ENCODE measurements at regions not wholly inside any gene's neighbourhood (a gene's known extent, or its start where the extent isn't known, plus 50 kb on each side); places are given as distances from the start of the nearest gene placed in this dataset.

GRCh38 chr6:26200918-26201721, 113.9 kb downstream of the HFE start:
- H4K20me1 ChIP-seq (ENCODE audit: insufficient read depth, low read length), result no peaks in the 10 kb centered on the region
- no peak for TF ChIP-seq EZH2phosphoT487 (IDR thresholded peaks at IDR 0.05; ENCODE audit: borderline replicate concordance, low read depth, low read length)
- TF ChIP-seq CTCF (conservative IDR thresholded peaks at IDR 0.05; ENCODE audit: low read length), result no peak
- peaks cover 45% of the 10 kb centered on the region for H3K4me1 ChIP-seq (ENCODE audit: insufficient read depth, low read length, poor library complexity, severe bottlenecking)
- no peaks in the 10 kb centered on the region for H3K9me3 ChIP-seq (ENCODE audit: low read length)
- H2AFZ ChIP-seq (ENCODE audit: low read length), result no peak overlapping the region
- BruUV-seq (replicated peaks), result no TSS peak
- H3K79me2 ChIP-seq (ENCODE audit: insufficient read depth, low read depth, low read length), result peaks cover 6% of the 10 kb centered on the region; the same call in 1 of the 2 replicates
- ChIA-PET CTCF (ENCODE audit: unreplicated experiment) (interaction anchor here (0.5 kb wide), 1 partner anchor 158 kb away, joined by 3 read pairs; a partner anchor contains a TSS), POLR2A (interaction anchor here (0.7 to 22.5 kb wide), 7 partner anchors 15 to 156 kb away, joined by 3 to 505 read pairs (median 4); a partner anchor contains a TSS)
- no peak overlapping the region for H3K4me3 ChIP-seq (ENCODE audit: low read depth, low read length, poor library complexity, severe bottlenecking)
- peak overlapping the region; percentile 98 for H3K4me2 ChIP-seq (ENCODE audit: low read length)
- peak; percentile 30 for DNase-seq (ENCODE audit: low spot score)
- H3K9me2 ChIP-seq (ENCODE audit: insufficient read depth, low read length), result no peaks in the 10 kb centered on the region
- peak overlapping the region; percentile 93 for H3K27ac ChIP-seq (ENCODE audit: low read depth, low read length, poor library complexity, severe bottlenecking)
- intact Hi-C loops (cut with micrococcal nuclease; ENCODE audit: unreplicated experiment), result loop anchor here (2.0 kb wide), 1 partner anchor 1670 kb away; no protein-coding TSS in a partner anchor
- H3K36me3 ChIP-seq (ENCODE audit: insufficient read depth, low read length), result peaks cover 8% of the 10 kb centered on the region

GRCh38 chr6:26202201-26202611, 115.0 kb downstream of the HFE start:
- no peaks in the 10 kb centered on the region for H3K9me2 ChIP-seq (ENCODE audit: insufficient read depth, low read length)
- H3K27ac ChIP-seq (ENCODE audit: low read depth, low read length, poor library complexity, severe bottlenecking), result peak overlapping the region; percentile 93
- H3K4me1 ChIP-seq (ENCODE audit: insufficient read depth, low read length, poor library complexity, severe bottlenecking), result peaks cover 56% of the 10 kb centered on the region
- intact Hi-C loops (cut with micrococcal nuclease; ENCODE audit: unreplicated experiment), result loop anchor here (2.0 kb wide), 1 partner anchor 931 kb away; a partner anchor contains a TSS
- ChIA-PET POLR2A (interaction anchor here (1.0 to 22.5 kb wide), 7 partner anchors 14 to 1634 kb away, joined by 3 to 505 read pairs (median 7); a partner anchor contains a TSS), CTCF (ENCODE audit: unreplicated experiment) (no interaction called here)
- no peaks in the 10 kb centered on the region for H3K36me3 ChIP-seq (ENCODE audit: insufficient read depth, low read length)
- H3K79me2 ChIP-seq (ENCODE audit: insufficient read depth, low read depth, low read length), result no peaks in the 10 kb centered on the region; the same call in 1 of the 2 replicates
- H2AFZ ChIP-seq (ENCODE audit: low read length), result no peak overlapping the region
- peak; percentile 73 for DNase-seq (ENCODE audit: low spot score)
- H4K20me1 ChIP-seq (ENCODE audit: insufficient read depth, low read length), result no peaks in the 10 kb centered on the region
- H3K4me2 ChIP-seq (ENCODE audit: low read length), result peak overlapping the region; percentile 98
- H3K9me3 ChIP-seq (ENCODE audit: low read length), result no peaks in the 10 kb centered on the region
- TF ChIP-seq EZH2phosphoT487 (IDR thresholded peaks at IDR 0.05; ENCODE audit: borderline replicate concordance, low read depth, low read length), result no peak
- no peak for TF ChIP-seq CTCF (conservative IDR thresholded peaks at IDR 0.05; ENCODE audit: low read length)
- peak overlapping the region; percentile 45 for H3K4me3 ChIP-seq (ENCODE audit: low read depth, low read length, poor library complexity, severe bottlenecking)
- no TSS peak for BruUV-seq (replicated peaks)
